ENCODE measurements at regions not wholly inside any gene's neighbourhood (a gene's known extent, or its start where the extent isn't known, plus 50 kb on each side); places are given as distances from the start of the nearest gene placed in this dataset.

- H3K9me2 ChIP-seq (replicated peaks; ENCODE audit: insufficient read depth, low read length), result no peaks in the 10 kb centered on the region
- H3K36me3 ChIP-seq (ENCODE audit: insufficient read depth, low read length), result no peaks in the 10 kb centered on the region
- H3K9ac ChIP-seq (ENCODE audit: low read length), result no peak overlapping the region
- no peaks in the 10 kb centered on the region for H3K27me3 ChIP-seq (ENCODE audit: low read length)
- H2AFZ ChIP-seq (ENCODE audit: low read length), result no peak overlapping the region
- no peak overlapping the region for H3K27ac ChIP-seq (ENCODE audit: low read length)
- H3K4me2 ChIP-seq (ENCODE audit: low read depth, low read length, poor library complexity, severe bottlenecking), result no peak overlapping the region
- H4K20me1 ChIP-seq (ENCODE audit: insufficient read depth, low read depth, low read length), result no peaks in the 10 kb centered on the region
- H3K79me2 ChIP-seq (ENCODE audit: low read length), result no peaks in the 10 kb centered on the region
- no peak overlapping the region for H3K4me3 ChIP-seq (ENCODE audit: low read length)
- no peaks in the 10 kb centered on the region for H3K9me3 ChIP-seq (ENCODE audit: low read length)
- no peaks in the 10 kb centered on the region for H3K4me1 ChIP-seq (ENCODE audit: low read length)
- no peak for DNase-seq
Observed at GRCh38 chr6:113381232-113381631, 475.9 kb upstream of the MARCKS start.

- no peak overlapping the region for H3K4me3 ChIP-seq (ENCODE audit: low read length)
- no peak overlapping the region for H2AFZ ChIP-seq (ENCODE audit: low read length)
- H3K4me1 ChIP-seq (ENCODE audit: low read length), result no peaks in the 10 kb centered on the region
- H3K9ac ChIP-seq (ENCODE audit: low read length), result no peak overlapping the region
- no peaks in the 10 kb centered on the region for H3K36me3 ChIP-seq (ENCODE audit: insufficient read depth, low read length)
- no peak overlapping the region for H3K4me2 ChIP-seq (ENCODE audit: low read depth, low read length, poor library complexity, severe bottlenecking)
- H3K27me3 ChIP-seq (ENCODE audit: low read length), result no peaks in the 10 kb centered on the region
- H3K79me2 ChIP-seq (ENCODE audit: low read length), result no peaks in the 10 kb centered on the region
- H3K27ac ChIP-seq (ENCODE audit: low read length), result no peak overlapping the region
- no peaks in the 10 kb centered on the region for H3K9me3 ChIP-seq (ENCODE audit: low read length)
- peak; percentile 56 for DNase-seq
- H4K20me1 ChIP-seq (ENCODE audit: insufficient read depth, low read depth, low read length), result no peaks in the 10 kb centered on the region
- H3K9me2 ChIP-seq (replicated peaks; ENCODE audit: insufficient read depth, low read length), result no peaks in the 10 kb centered on the region
Observed at GRCh38 chr6:113381959-113382358, 475.2 kb upstream of the MARCKS start.

DNA sequence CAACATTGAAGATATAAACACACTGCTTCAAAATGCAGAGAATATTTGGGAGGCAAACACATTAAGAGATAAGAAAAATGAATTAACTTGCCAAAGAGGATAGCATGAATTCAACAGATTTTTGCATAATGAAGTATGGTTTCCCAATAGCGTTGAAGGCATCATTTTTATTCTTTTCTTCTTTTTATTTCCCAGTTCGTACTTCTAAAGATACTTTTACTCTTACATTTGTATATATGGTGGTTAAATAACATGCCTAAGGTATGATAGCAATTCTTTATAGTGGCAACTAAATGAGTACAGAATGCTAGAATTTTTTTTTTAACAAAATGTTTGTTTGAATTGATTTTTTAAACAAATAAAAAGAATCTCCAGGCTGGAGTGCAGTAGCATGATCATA, 473.4 kb upstream of the MARCKS start:
- Histone ChIP-seq H2AFZ (ENCODE audit: low read length) (no peak overlapping the region), H4K20me1 (ENCODE audit: insufficient read depth, low read depth, low read length) (no peaks in the 10 kb centered on the region), H3K4me1 (ENCODE audit: low read length) (no peaks in the 10 kb centered on the region), H3K27me3 (ENCODE audit: low read length) (no peaks in the 10 kb centered on the region), H3K79me2 (ENCODE audit: low read length) (no peaks in the 10 kb centered on the region), H3K9me2 (replicated peaks; ENCODE audit: insufficient read depth, low read length) (no peaks in the 10 kb centered on the region), H3K4me2 (ENCODE audit: low read depth, low read length, poor library complexity, severe bottlenecking) (no peak overlapping the region), H3K36me3 (ENCODE audit: insufficient read depth, low read length) (no peaks in the 10 kb centered on the region), H3K9me3 (ENCODE audit: low read length) (no peaks in the 10 kb centered on the region), H3K27ac (ENCODE audit: low read length) (no peak overlapping the region), H3K9ac (ENCODE audit: low read length) (no peak overlapping the region), H3K4me3 (ENCODE audit: low read length) (no peak overlapping the region)
- no peak for DNase-seq

GRCh38 chr6:113385020-113385431, 472.1 kb upstream of the MARCKS start:
- no peak overlapping the region for H2AFZ ChIP-seq (ENCODE audit: low read length)
- no peak overlapping the region for H3K27ac ChIP-seq (ENCODE audit: low read length)
- H3K9ac ChIP-seq (ENCODE audit: low read length), result no peak overlapping the region
- H3K4me1 ChIP-seq (ENCODE audit: low read length), result no peaks in the 10 kb centered on the region
- no peaks in the 10 kb centered on the region for H3K9me2 ChIP-seq (replicated peaks; ENCODE audit: insufficient read depth, low read length)
- no peak overlapping the region for H3K4me2 ChIP-seq (ENCODE audit: low read depth, low read length, poor library complexity, severe bottlenecking)
- no peaks in the 10 kb centered on the region for H4K20me1 ChIP-seq (ENCODE audit: insufficient read depth, low read depth, low read length)
- H3K79me2 ChIP-seq (ENCODE audit: low read length), result no peaks in the 10 kb centered on the region
- DNase-seq, result no peak
- H3K36me3 ChIP-seq (ENCODE audit: insufficient read depth, low read length), result no peaks in the 10 kb centered on the region
- no peaks in the 10 kb centered on the region for H3K9me3 ChIP-seq (ENCODE audit: low read length)
- H3K27me3 ChIP-seq (ENCODE audit: low read length), result no peaks in the 10 kb centered on the region
- H3K4me3 ChIP-seq (ENCODE audit: low read length), result no peak overlapping the region

DNA sequence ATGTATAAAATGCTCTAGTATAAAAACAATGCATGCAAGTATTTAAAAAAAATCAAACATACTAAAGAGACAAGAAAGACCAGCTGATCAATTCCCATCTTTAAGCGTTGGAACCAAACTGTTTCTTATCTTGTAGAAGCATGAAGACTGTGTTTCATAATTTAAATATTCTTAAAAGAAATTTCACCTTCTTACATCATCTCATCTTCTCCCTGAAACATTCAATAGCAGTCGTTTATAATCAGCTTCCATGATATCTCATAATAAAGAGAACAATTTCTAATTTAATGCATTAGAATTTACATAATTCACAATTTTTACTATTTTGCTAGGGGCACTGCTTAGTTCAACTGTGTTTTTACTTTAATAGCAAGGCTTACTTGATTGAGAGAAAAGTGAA, 468.1 kb upstream of the MARCKS start:
- H2AFZ ChIP-seq (ENCODE audit: low read length), result no peak overlapping the region

DNA sequence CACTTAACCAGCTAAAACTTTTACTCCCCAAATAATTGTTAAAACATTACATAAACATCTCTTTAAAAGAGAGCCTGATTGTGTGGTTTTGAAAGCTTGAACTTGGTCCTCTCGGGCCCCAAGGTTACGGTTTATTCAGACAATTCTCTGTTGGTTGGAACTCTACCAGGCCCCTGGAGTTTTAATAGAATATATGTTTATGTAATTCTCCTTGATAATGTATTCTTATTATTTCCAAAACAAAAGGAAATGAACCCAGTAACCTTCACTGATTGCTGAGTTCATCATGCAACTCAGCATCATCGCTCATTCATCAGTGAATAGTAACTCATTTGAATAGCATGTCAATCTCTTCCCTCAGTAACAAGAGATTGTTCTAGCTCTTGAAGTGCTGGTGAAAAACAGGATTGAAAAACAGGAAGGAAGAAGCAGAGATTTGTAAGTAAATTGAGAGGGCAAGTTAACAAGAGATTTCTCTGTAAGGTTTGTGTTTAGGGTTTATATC, 464.5 kb upstream of the MARCKS start:
- no peaks in the 10 kb centered on the region for H3K4me1 ChIP-seq (ENCODE audit: low read length)
- H3K27ac ChIP-seq (ENCODE audit: low read length), result no peak overlapping the region
- H3K79me2 ChIP-seq (ENCODE audit: low read length), result no peaks in the 10 kb centered on the region
- no peak overlapping the region for H3K4me2 ChIP-seq (ENCODE audit: low read depth, low read length, poor library complexity, severe bottlenecking)
- no peaks in the 10 kb centered on the region for H3K27me3 ChIP-seq (ENCODE audit: low read length)
- DNase-seq, result no peak
- no peak overlapping the region for H3K9ac ChIP-seq (ENCODE audit: low read length)
- H3K9me2 ChIP-seq (replicated peaks; ENCODE audit: insufficient read depth, low read length), result no peaks in the 10 kb centered on the region; the same call in 1 of the 2 replicates
- no peaks in the 10 kb centered on the region for H4K20me1 ChIP-seq (ENCODE audit: insufficient read depth, low read depth, low read length)
- H2AFZ ChIP-seq (ENCODE audit: low read length), result no peak overlapping the region
- H3K36me3 ChIP-seq (ENCODE audit: insufficient read depth, low read length), result no peaks in the 10 kb centered on the region
- no peaks in the 10 kb centered on the region for H3K9me3 ChIP-seq (ENCODE audit: low read length)
- no peak overlapping the region for H3K4me3 ChIP-seq (ENCODE audit: low read length)

More for the DNA sequence above, 468.1 kb upstream of the MARCKS start:
- Histone ChIP-seq H3K27me3 (ENCODE audit: low read length) (no peaks in the 10 kb centered on the region), H3K36me3 (ENCODE audit: insufficient read depth, low read length) (no peaks in the 10 kb centered on the region), H3K4me1 (ENCODE audit: low read length) (no peaks in the 10 kb centered on the region), H3K9me3 (ENCODE audit: low read length) (no peaks in the 10 kb centered on the region), H3K9me2 (replicated peaks; ENCODE audit: insufficient read depth, low read length) (no peaks in the 10 kb centered on the region; the same call in 1 of the 2 replicates), H3K4me3 (ENCODE audit: low read length) (no peak overlapping the region), H3K4me2 (ENCODE audit: low read depth, low read length, poor library complexity, severe bottlenecking) (no peak overlapping the region), H3K27ac (ENCODE audit: low read length) (no peak overlapping the region), H3K79me2 (ENCODE audit: low read length) (no peaks in the 10 kb centered on the region), H3K9ac (ENCODE audit: low read length) (no peak overlapping the region), H4K20me1 (ENCODE audit: insufficient read depth, low read depth, low read length) (no peaks in the 10 kb centered on the region)
- no peak for DNase-seq

DNA sequence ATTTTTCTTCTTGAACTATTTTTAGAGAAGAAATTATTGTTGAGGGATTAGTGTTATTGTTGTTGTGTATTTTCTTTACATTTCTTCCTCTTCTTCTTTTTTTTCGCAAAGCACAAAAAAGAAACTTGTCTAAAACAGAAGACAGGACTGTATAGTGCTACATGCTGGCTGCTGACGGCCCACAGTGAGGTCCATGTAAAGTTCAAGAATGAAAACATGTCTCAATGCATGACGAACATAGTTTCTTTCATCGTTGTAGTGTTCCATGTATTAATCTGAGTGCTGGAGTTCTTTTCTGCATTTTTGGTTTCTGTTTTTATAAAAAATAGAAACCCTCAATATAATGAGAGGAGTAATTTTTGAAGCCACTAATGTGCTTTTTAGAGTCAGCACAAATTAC, 462.9 kb upstream of the MARCKS start:
- Histone ChIP-seq H3K27me3 (ENCODE audit: low read length) (no peaks in the 10 kb centered on the region), H3K9me3 (ENCODE audit: low read length) (no peaks in the 10 kb centered on the region), H3K79me2 (ENCODE audit: low read length) (no peaks in the 10 kb centered on the region), H3K4me1 (ENCODE audit: low read length) (no peaks in the 10 kb centered on the region), H3K4me3 (ENCODE audit: low read length) (no peak overlapping the region), H2AFZ (ENCODE audit: low read length) (no peak overlapping the region), H3K9me2 (replicated peaks; ENCODE audit: insufficient read depth, low read length) (no peaks in the 10 kb centered on the region; the same call in 1 of the 2 replicates), H4K20me1 (ENCODE audit: insufficient read depth, low read depth, low read length) (no peaks in the 10 kb centered on the region), H3K9ac (ENCODE audit: low read length) (no peak overlapping the region), H3K4me2 (ENCODE audit: low read depth, low read length, poor library complexity, severe bottlenecking) (no peak overlapping the region), H3K36me3 (ENCODE audit: insufficient read depth, low read length) (no peaks in the 10 kb centered on the region), H3K27ac (ENCODE audit: low read length) (no peak overlapping the region)
- DNase-seq, result no peak

DNA sequence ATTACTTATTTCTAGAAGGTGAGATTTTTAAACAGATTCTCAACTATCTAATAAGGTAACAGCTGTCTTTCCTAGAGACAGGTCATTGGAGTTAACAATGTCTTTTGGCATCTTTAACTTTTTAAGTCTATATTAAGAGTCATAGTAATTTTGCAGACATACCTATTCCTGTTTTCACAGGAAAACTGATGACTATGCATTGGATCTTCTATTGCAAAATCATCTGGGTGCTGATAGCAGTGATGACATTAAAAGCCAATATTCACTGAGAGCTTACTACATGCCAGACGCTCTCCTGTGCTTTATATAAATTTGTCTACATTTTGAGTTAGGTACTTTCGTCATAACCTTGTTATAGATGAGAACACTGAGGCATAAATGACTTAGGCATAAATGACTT, 462.4 kb upstream of the MARCKS start:
- H4K20me1 ChIP-seq (ENCODE audit: insufficient read depth, low read depth, low read length), result no peaks in the 10 kb centered on the region
- DNase-seq, result no peak
- H3K4me2 ChIP-seq (ENCODE audit: low read depth, low read length, poor library complexity, severe bottlenecking), result no peak overlapping the region
- no peak overlapping the region for H2AFZ ChIP-seq (ENCODE audit: low read length)
- H3K4me1 ChIP-seq (ENCODE audit: low read length), result no peaks in the 10 kb centered on the region
- no peaks in the 10 kb centered on the region for H3K27me3 ChIP-seq (ENCODE audit: low read length)
- H3K79me2 ChIP-seq (ENCODE audit: low read length), result no peaks in the 10 kb centered on the region
- no peaks in the 10 kb centered on the region for H3K36me3 ChIP-seq (ENCODE audit: insufficient read depth, low read length)
- no peak overlapping the region for H3K27ac ChIP-seq (ENCODE audit: low read length)
- H3K9me2 ChIP-seq (replicated peaks; ENCODE audit: insufficient read depth, low read length), result no peaks in the 10 kb centered on the region; the same call in 1 of the 2 replicates
- H3K9me3 ChIP-seq (ENCODE audit: low read length), result no peaks in the 10 kb centered on the region
- H3K9ac ChIP-seq (ENCODE audit: low read length), result no peak overlapping the region
- H3K4me3 ChIP-seq (ENCODE audit: low read length), result no peak overlapping the region

DNA sequence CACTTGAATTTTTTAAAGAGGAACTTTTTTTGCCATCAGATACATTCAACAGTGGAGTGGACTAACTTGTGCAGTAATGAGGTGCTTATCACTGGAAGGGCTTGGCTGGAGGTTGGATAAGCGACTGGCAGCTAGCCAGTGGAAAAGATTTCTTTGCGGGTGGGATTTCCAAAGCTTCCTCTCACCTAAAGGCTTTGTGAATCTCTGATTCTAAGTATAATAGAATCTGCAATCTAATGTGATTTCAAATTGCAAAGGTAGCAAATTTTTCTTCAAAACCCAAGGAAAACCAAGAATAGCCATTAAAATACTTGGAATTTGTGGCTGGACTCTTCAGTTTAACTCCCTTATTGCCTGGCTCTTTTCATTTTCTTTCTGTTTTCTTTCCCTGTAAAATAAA, 460.4 kb upstream of the MARCKS start:
- Histone ChIP-seq H3K79me2 (ENCODE audit: low read length) (no peaks in the 10 kb centered on the region), H3K4me1 (ENCODE audit: low read length) (no peaks in the 10 kb centered on the region), H4K20me1 (ENCODE audit: insufficient read depth, low read depth, low read length) (no peaks in the 10 kb centered on the region), H3K4me3 (ENCODE audit: low read length) (no peak overlapping the region), H3K27ac (ENCODE audit: low read length) (no peak overlapping the region), H3K27me3 (ENCODE audit: low read length) (no peaks in the 10 kb centered on the region), H2AFZ (ENCODE audit: low read length) (no peak overlapping the region), H3K9me3 (ENCODE audit: low read length) (no peaks in the 10 kb centered on the region), H3K4me2 (ENCODE audit: low read depth, low read length, poor library complexity, severe bottlenecking) (no peak overlapping the region), H3K9ac (ENCODE audit: low read length) (no peak overlapping the region), H3K9me2 (replicated peaks; ENCODE audit: insufficient read depth, low read length) (no peaks in the 10 kb centered on the region; the same call in 1 of the 2 replicates), H3K36me3 (ENCODE audit: insufficient read depth, low read length) (no peaks in the 10 kb centered on the region)
- no peak for DNase-seq

Measured in Karpas-422 (cell line).